Trophoblast cell (in vitro differentiated cells and primary cell): ENCODE measurements at regions not wholly inside any gene's neighbourhood (a gene's known extent, or its start where the extent isn't known, plus 50 kb on each side); places are given as distances from the start of the nearest gene placed in this dataset.

Experiments
- DNase-seq, 2 donors: peaks; one replicate each; pipeline ENCODE4 v3.0.0-alpha.2; 2016
- H2AFZ ChIP-seq: 2 replicates; pipeline ENCODE4 v1.6.1; 2013; ENCODE audit warnings: low read length, moderate library complexity, mild to moderate bottlenecking; ENCODE audit not compliant: insufficient read depth, poor library complexity
- H2AK5ac ChIP-seq: 2 replicates; pipeline ENCODE4 v1.6.1; 2013; ENCODE audit warnings: mild to moderate bottlenecking, low read length
- H2BK120ac ChIP-seq: 2 replicates; pipeline ENCODE4 v1.6.1; 2013; ENCODE audit warnings: low read length, mild to moderate bottlenecking, moderate library complexity; ENCODE audit not compliant: insufficient read depth, poor library complexity
- H2BK12ac ChIP-seq: 2 replicates; pipeline ENCODE4 v1.6.1; 2013; ENCODE audit warnings: mild to moderate bottlenecking, low read length, moderate library complexity
- H2BK5ac ChIP-seq: 2 replicates; pipeline ENCODE4 v1.6.1; 2013; ENCODE audit warnings: low read length, low read depth, moderate library complexity, mild to moderate bottlenecking; ENCODE audit not compliant: poor library complexity
- H3K14ac ChIP-seq: 2 replicates; pipeline ENCODE4 v1.6.1; 2013; ENCODE audit warnings: mild to moderate bottlenecking, low read length
- H3K18ac ChIP-seq: 2 replicates; pipeline ENCODE4 v1.6.1; 2013; ENCODE audit warnings: mild to moderate bottlenecking, low read length
- H3K23ac ChIP-seq: 2 replicates; pipeline ENCODE4 v1.6.1; 2013; ENCODE audit warnings: low read length
- H3K27ac ChIP-seq: 2 replicates; pipeline ENCODE4 v1.5.1; 2013; ENCODE audit warnings: low read depth, mild to moderate bottlenecking, inconsistent platforms, low read length, moderate library complexity
- H3K27me3 ChIP-seq: 2 replicates; pipeline ENCODE4 v1.6.1; 2013; ENCODE audit warnings: inconsistent platforms, mild to moderate bottlenecking, low read length, moderate library complexity; ENCODE audit not compliant: insufficient read depth
- H3K36me3 ChIP-seq, 2 experiments: 1 replicate in 1 of 2; 2 replicates in 1 of 2; pipeline ENCODE4 v1.6.1; 2013; ENCODE audit warnings: low read length in 2 of 2, mild to moderate bottlenecking in 2 of 2, moderate library complexity in 1 of 2; ENCODE audit not compliant: insufficient read depth in 2 of 2, control insufficient read depth in 1 of 2
- H3K4ac ChIP-seq: 2 replicates; pipeline ENCODE4 v1.6.1; 2013; ENCODE audit warnings: low read depth, mild to moderate bottlenecking, low read length, moderate library complexity
- H3K4me1 ChIP-seq, 2 experiments: 1 replicate in 1 of 2; 2 replicates in 1 of 2; pipeline ENCODE4 v1.6.1; 2013; ENCODE audit warnings: low read length in 2 of 2, mild to moderate bottlenecking in 2 of 2, moderate library complexity in 1 of 2; ENCODE audit not compliant: insufficient read depth in 2 of 2, control insufficient read depth in 1 of 2
- H3K4me2 ChIP-seq: 2 replicates; pipeline ENCODE4 v1.6.1; 2013; ENCODE audit warnings: inconsistent platforms, mild to moderate bottlenecking, low read length, moderate library complexity
- H3K4me3 ChIP-seq: 2 replicates; pipeline ENCODE4 v1.5.1; 2013; ENCODE audit warnings: mild to moderate bottlenecking, low read depth, low read length, inconsistent platforms
- H3K79me1 ChIP-seq: one replicate; pipeline ENCODE4 v1.6.1; 2013; ENCODE audit warnings: low read length
- H3K79me2 ChIP-seq: 2 replicates; pipeline ENCODE4 v1.6.1; 2013; ENCODE audit warnings: low read length, mild to moderate bottlenecking; ENCODE audit not compliant: control insufficient read depth, insufficient read depth, poor library complexity
- H3K9ac ChIP-seq: 2 replicates; pipeline ENCODE4 v1.6.1; 2013; ENCODE audit warnings: mild to moderate bottlenecking, low read length
- H3K9me3 ChIP-seq: 2 replicates; pipeline ENCODE4 v1.6.1; 2013; ENCODE audit warnings: low read depth, mild to moderate bottlenecking, control low read depth, inconsistent platforms, low read length; ENCODE audit not compliant: insufficient read depth
- H4K12ac ChIP-seq: 2 replicates; pipeline ENCODE4 v1.6.1; 2013; ENCODE audit warnings: low read depth, mild to moderate bottlenecking, low read length, moderate library complexity
- H4K8ac ChIP-seq: 2 replicates; pipeline ENCODE4 v1.6.1; 2013; ENCODE audit warnings: low read depth, mild to moderate bottlenecking, low read length, moderate library complexity
- H4K91ac ChIP-seq: one replicate; pipeline ENCODE4 v1.6.1; 2013; ENCODE audit warnings: low read depth, mild to moderate bottlenecking, low read length, moderate library complexity
- WGBS: extraction: QIAGEN DNeasy Blood & Tissue Kit; methylation state at CpG from one replicate; pipeline ENCODE4 v1.1.7; 2013; ENCODE audit warnings: missing lambda C conversion rate; ENCODE audit not compliant: insufficient read length, insufficient coverage; ENCODE audit errors: extremely low coverage; 5-methylcytosine and 5-hydroxymethylcytosine counted together

DNA sequence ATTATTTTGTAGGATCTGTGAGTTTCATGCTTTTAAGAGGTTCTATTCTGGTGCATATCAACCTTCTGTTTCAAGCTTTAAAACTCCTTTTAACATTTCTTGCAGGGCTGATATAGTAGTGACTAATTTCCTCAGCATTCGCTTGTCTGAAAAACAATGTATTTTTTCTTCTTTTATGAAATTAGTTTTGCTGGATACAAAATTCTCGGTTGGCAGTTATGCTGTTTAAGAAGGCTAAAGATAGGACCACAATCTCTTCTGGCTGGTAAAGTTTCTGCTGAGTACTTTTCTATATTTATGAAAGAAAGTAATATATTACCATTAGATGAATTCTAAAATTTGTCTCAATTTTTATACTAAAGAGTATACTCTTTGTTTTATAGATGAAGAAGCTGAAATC, 487.8 kb upstream of the SPRY2 start:
- Histone ChIP-seq H3K4me3 (no peak overlapping the region), H3K9me3 (peaks cover 2% of the 10 kb centered on the region), H3K79me2 (no peaks in the 10 kb centered on the region), H3K4me1 (no peaks in the 10 kb centered on the region), H2AK5ac (no peak overlapping the region), H3K36me3 (no peaks in the 10 kb centered on the region), H3K18ac (no peak overlapping the region), H4K8ac (no peak overlapping the region), H3K27me3 (no peaks in the 10 kb centered on the region), H3K79me1 (no peaks in the 10 kb centered on the region), H4K91ac (no peak overlapping the region), H3K14ac (no peak overlapping the region), H2AFZ (no peak overlapping the region), H3K9ac (no peak overlapping the region), H3K27ac (no peak overlapping the region), H3K4me2 (no peak overlapping the region), H2BK5ac (no peak overlapping the region), H2BK120ac (no peak overlapping the region), H4K12ac (no peak overlapping the region), H3K23ac (no peak overlapping the region), H2BK12ac (no peak overlapping the region), H3K4ac (no peak overlapping the region)
- no peak for DNase-seq
- no CpG with 5 or more reads among the region's 2 CpGs for WGBS

GRCh38 chr13:80825276-80825675, 484.4 kb upstream of the SPRY2 start:
- H4K91ac ChIP-seq: no peak overlapping the region
- DNase-seq: no peak
- no peak overlapping the region for H4K8ac ChIP-seq
- H3K14ac ChIP-seq: no peak overlapping the region
- WGBS: no CpG with 5 or more reads among the region's 1 CpG
- no peak overlapping the region for H2AFZ ChIP-seq
- H3K9ac ChIP-seq: no peak overlapping the region
- no peak overlapping the region for H3K23ac ChIP-seq
- no peaks in the 10 kb centered on the region for H3K79me2 ChIP-seq
- no peak overlapping the region for H3K4me2 ChIP-seq
- no peak overlapping the region for H2BK12ac ChIP-seq
- no peak overlapping the region for H3K4ac ChIP-seq
- no peak overlapping the region for H3K4me3 ChIP-seq
- no peaks in the 10 kb centered on the region for H3K27me3 ChIP-seq
- H4K12ac ChIP-seq: no peak overlapping the region
- no peak overlapping the region for H2AK5ac ChIP-seq
- no peaks in the 10 kb centered on the region for H3K9me3 ChIP-seq
- no peak overlapping the region for H3K27ac ChIP-seq
- H3K36me3 ChIP-seq: no peaks in the 10 kb centered on the region
- peaks cover 0 to 1% of the 10 kb centered on the region in 2 experiments for H3K4me1 ChIP-seq
- no peaks in the 10 kb centered on the region for H3K79me1 ChIP-seq
- H2BK5ac ChIP-seq: no peak overlapping the region
- H2BK120ac ChIP-seq: no peak overlapping the region
- no peak overlapping the region for H3K18ac ChIP-seq

- no peak overlapping the region for H2BK120ac ChIP-seq
- no peak overlapping the region for H3K27ac ChIP-seq
- no peak overlapping the region for H2AFZ ChIP-seq
- H3K9ac ChIP-seq: no peak overlapping the region
- no peaks in the 10 kb centered on the region for H3K9me3 ChIP-seq
- no peaks in the 10 kb centered on the region for H3K79me1 ChIP-seq
- H3K4me1 ChIP-seq: peaks cover 0 to 1% of the 10 kb centered on the region in 2 experiments
- no peak overlapping the region for H3K4ac ChIP-seq
- H3K27me3 ChIP-seq: no peaks in the 10 kb centered on the region
- no peak overlapping the region for H3K14ac ChIP-seq
- no peak overlapping the region for H3K23ac ChIP-seq
- H2BK12ac ChIP-seq: no peak overlapping the region
- H3K36me3 ChIP-seq: no peaks in the 10 kb centered on the region
- H2BK5ac ChIP-seq: no peak overlapping the region
- H3K4me3 ChIP-seq: no peak overlapping the region
- H3K4me2 ChIP-seq: no peak overlapping the region
- H4K8ac ChIP-seq: no peak overlapping the region
- no peak for DNase-seq
- H3K18ac ChIP-seq: no peak overlapping the region
- no CpG with 5 or more reads among the region's 1 CpG for WGBS
- H4K12ac ChIP-seq: no peak overlapping the region
- no peak overlapping the region for H2AK5ac ChIP-seq
- no peaks in the 10 kb centered on the region for H3K79me2 ChIP-seq
- no peak overlapping the region for H4K91ac ChIP-seq
Measured at GRCh38 chr13:80824229-80824628, 483.3 kb upstream of the SPRY2 start.

DNA sequence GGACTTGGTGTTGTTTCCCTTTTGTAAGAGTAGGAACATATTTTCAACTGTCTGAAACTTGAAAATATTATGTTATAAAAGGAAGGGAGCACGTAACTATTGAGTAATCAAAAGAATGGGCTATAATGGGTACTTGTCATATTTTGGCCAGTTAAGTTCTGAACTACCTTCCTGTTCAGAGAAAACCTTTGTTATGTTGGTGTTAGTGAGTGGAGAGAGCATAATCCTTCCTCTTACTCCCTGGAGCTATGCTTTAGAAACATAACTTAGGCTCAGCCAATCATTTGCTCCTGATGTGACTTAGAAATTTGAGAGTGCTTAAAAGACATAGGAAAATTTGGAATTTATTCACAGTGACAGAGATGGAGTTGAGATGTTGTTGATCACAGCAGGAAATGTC, 482.5 kb upstream of the SPRY2 start:
- Histone ChIP-seq H3K9me3 (no peaks in the 10 kb centered on the region), H3K4me2 (no peak overlapping the region), H3K27ac (no peak overlapping the region), H2AK5ac (no peak overlapping the region), H3K79me1 (no peaks in the 10 kb centered on the region), H3K4me3 (no peak overlapping the region), H3K27me3 (no peaks in the 10 kb centered on the region), H3K79me2 (no peaks in the 10 kb centered on the region), H3K14ac (no peak overlapping the region), H2BK12ac (no peak overlapping the region), H4K12ac (no peak overlapping the region), H3K23ac (no peak overlapping the region), H4K91ac (no peak overlapping the region), H3K4ac (no peak overlapping the region), H2BK5ac (no peak overlapping the region), H3K9ac (no peak overlapping the region), H2BK120ac (no peak overlapping the region), H3K4me1 (peaks cover 0 to 1% of the 10 kb centered on the region in 2 experiments), H3K36me3 (no peaks in the 10 kb centered on the region), H4K8ac (no peak overlapping the region), H3K18ac (no peak overlapping the region), H2AFZ (no peak overlapping the region)
- DNase-seq: no peak
- WGBS: no CpG with 5 or more reads among the region's 1 CpG
